Right lobe of liver (tissue), 4 donors: ENCODE measurements at regions not wholly inside any gene's neighbourhood (a gene's known extent, or its start where the extent isn't known, plus 50 kb on each side); places are given as distances from the start of the nearest gene placed in this dataset.

Source experiments
- CTCF ChIP-seq, 4 donors: fragments of 200-600 bp in 3 of 4; fragments of 450-650 bp in 1 of 4; IDR thresholded peaks; one replicate each; pipeline versions ENCODE4 v1.5.1 to v1.8.0; 2016 to 2022; ENCODE audit warnings: antibody characterized with exemption in 4 of 4, mild to moderate bottlenecking in 2 of 4
- POLR2A ChIP-seq: fragments of 450-650 bp; IDR thresholded peaks from one replicate; pipeline ENCODE4 v1.6.1; 2017; ENCODE audit warnings: antibody characterized with exemption, mild to moderate bottlenecking
- donor health status: DM: no; HTN: no; CAD: no.
- donor health status: DM: no; HTN: no; CAD: no.
- donor health status: DM: no; HTN: yes; CAD: no.

- TF ChIP-seq CTCF (IDR thresholded peaks at IDR 0.05) = no peak
- TF ChIP-seq POLR2A = no peak
Observed at GRCh38 chr2:147033044-147033443, 811.8 kb upstream of the ACVR2A start.
